GM18951 (cell line): ENCODE measurements at regions not wholly inside any gene's neighbourhood (a gene's known extent, or its start where the extent isn't known, plus 50 kb on each side); places are given as distances from the start of the nearest gene placed in this dataset.
"Not testable (repeated sequence)": the region's sequence is repeated elsewhere in the genome, so short reads cannot be mapped to it uniquely, and the experiment has no call there.

Source experiments
- POLR2A ChIP-seq: IDR thresholded peaks from 4 replicates; pipeline ENCODE4 v1.6.1; 2011; ENCODE audit warnings: mild to moderate bottlenecking; ENCODE audit not compliant: insufficient read length, insufficient read depth; ENCODE audit errors: extremely low read depth
- in situ Hi-C: fragments of 300-500 bp; cut with MboI; formaldehyde crosslinking; loops from one replicate; pipeline ENCODE4 v1.12.0; 2022; ENCODE audit warnings: low sequenced_read_pairs, mixed read lengths, inconsistent platforms; ENCODE audit not compliant: unreplicated experiment

DNA sequence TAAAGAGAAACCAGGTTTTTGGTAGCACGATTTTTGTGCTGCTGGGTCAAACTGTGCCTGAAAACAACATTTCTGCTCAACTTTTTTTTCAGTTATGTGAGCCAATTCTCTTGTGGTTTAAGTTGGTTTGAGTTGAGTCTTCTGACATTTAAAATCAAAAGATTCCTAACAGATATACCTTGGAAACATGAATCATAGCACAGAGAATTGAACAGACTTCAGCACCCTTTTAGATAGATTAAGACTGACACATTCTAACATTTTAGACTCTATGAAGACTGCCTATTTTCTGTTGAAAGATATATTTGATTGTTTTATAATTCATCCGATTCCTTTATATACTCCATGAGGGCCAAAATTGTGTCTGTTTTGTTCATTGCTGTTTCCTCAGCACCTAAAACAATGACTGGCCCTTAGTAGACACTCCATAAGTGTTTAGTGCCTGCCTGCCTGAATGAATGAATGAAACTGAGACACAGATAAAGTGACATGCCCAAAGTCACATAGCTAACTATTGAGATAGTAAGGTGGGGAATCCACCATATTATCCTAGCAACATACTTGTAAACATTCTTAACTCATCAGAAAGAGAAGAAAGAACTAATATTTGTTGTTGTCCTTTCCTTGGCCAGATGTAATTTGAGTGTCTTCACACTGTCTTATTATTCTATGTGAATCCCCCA, 624.0 kb downstream of the MID1IP1 start:
- in situ Hi-C loops = no loop called here
- no peak for TF ChIP-seq POLR2A

DNA sequence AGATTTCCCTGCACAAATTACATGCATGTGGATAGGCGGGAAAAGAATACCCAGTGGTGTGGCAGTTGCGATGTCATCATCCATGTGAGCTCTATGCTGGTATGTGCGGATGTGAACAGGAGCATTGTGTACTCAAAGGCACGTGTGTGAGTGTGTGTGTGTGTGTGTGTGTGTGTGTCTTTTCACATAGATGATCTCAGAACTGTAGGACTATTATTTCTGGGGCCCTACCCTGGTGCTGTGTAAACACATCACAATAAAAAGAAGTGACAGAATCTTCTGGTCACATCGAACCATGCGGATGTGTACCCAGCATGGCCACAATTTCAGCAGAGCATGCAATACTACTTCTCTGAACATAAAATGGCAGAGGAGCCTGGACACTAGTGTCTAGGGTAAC, 624.8 kb downstream of the MID1IP1 start:
- TF ChIP-seq POLR2A = no peak
- in situ Hi-C loops = no loop called here

DNA sequence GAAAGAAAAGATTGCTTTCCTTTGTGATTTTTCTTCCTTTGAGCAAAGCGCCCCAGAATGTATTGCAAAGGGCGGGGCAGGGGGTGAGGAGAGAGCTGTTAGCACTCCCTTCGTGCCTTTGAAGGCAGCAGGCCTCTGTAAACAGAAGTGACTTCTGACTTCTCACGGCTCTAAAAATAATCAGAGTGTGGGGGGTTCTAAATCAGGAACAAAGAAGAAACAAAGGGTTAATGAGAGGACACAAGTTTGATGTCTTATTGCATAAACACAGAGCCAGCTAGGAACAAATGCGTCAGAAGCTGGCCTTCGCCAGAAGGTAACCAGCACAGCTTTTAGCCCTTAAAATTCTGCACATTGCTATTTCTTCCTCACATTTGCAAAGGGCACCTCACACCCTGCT, 626.2 kb downstream of the MID1IP1 start:
- in situ Hi-C loops = no loop called here

DNA sequence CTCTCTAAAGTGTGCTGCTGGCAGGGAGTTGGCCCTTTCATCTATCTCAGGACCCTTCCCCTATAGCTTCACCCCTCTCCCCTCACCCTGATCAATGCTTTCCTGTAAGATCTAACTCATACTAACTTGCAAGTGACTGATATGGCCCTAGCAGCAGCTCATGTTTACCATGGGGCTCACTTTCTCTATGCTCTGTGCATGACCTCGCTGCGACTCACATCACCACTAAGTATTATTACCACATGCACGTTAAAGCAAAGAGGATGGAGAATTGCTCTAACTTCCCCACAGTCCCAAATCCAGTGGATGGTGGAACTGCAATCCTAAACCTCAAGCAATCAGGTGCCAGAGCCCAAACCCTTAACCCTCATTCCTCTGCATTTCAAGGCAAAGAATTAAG, 626.6 kb downstream of the MID1IP1 start:
- no peak for TF ChIP-seq POLR2A
- in situ Hi-C loops = no loop called here

More for the DNA sequence above, 626.2 kb downstream of the MID1IP1 start:
- no peak for TF ChIP-seq POLR2A

DNA sequence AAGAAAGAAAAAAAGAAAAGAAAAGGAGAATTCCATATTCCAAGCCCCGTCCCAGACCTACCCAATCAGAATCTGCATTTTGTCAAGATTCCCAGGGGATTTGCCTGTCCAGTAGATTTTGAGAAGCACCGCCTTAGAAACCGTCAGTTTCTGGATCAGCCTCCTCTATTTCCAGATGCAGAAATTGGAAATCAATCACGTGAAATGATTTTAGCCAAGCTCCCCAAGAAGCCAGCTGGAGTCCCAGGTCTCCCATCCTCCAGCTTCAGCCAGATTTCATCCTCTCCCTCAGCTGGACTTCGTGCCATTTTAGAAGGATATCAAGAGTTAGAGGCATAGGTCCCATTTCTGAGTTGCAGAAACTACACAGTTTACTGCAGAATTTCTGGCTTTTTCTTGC, 629.3 kb downstream of the MID1IP1 start:
- no peak for TF ChIP-seq POLR2A
- in situ Hi-C loops = no loop called here

DNA sequence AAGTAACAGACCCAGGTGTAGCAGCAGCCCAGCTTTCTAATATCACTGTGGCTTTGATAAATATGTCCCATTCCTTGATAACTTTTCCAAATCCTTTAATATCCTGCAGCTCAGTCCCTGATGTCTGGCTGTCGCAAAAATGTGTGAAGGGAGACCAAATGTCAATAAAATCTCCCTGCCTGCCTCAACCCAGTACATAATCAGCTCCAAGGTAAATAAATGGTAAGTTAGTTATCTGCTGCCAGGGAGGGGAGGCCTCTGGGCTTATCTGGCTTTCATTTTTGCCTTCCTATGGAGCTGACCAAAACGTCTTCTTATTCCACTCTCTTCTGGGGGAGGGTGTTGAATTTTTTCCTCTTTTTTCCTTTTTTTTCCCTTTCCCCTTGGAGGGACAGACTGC, 630.6 kb downstream of the MID1IP1 start:
- in situ Hi-C loops = no loop called here
- TF ChIP-seq POLR2A = no peak

DNA sequence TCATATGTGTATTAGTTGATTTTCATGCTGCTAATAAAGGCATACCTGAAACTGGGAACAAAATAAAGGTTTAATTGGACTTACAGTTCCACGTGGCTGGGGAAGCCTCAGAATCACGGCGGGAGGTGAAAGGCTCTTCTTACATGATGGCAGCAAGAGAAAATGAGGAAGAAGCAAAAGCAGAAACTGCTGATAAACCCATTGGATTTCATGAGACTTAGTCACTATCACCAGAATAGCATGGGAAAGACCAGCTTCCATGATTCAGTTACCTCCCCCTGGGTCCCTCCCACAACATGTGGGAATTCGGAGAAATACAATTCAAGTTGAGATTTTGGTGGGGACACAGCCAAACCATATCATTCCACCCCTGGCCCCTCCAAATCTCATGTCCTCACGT, 633.4 kb downstream of the MID1IP1 start:
- in situ Hi-C loops = not testable (repeated sequence)

DNA sequence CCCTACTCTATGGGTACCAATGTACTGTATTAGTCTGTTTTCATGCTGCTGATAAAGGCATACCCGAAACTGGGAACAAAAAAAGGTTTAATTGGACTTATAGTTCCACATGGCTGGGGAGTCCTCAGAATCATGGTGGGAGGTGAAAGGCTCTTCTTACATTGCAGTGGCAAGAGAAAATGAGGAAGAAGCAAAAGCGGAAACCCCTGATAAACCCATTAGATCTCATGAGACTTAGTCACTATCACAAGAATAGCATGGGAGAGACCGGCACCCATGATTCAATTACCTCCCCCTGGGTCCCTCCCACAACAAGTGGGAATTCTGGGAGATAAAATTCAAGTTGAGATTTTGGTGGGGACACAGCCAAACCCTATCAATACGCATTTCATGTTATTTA, 635.3 kb downstream of the MID1IP1 start:
- in situ Hi-C loops = not testable (repeated sequence)

DNA sequence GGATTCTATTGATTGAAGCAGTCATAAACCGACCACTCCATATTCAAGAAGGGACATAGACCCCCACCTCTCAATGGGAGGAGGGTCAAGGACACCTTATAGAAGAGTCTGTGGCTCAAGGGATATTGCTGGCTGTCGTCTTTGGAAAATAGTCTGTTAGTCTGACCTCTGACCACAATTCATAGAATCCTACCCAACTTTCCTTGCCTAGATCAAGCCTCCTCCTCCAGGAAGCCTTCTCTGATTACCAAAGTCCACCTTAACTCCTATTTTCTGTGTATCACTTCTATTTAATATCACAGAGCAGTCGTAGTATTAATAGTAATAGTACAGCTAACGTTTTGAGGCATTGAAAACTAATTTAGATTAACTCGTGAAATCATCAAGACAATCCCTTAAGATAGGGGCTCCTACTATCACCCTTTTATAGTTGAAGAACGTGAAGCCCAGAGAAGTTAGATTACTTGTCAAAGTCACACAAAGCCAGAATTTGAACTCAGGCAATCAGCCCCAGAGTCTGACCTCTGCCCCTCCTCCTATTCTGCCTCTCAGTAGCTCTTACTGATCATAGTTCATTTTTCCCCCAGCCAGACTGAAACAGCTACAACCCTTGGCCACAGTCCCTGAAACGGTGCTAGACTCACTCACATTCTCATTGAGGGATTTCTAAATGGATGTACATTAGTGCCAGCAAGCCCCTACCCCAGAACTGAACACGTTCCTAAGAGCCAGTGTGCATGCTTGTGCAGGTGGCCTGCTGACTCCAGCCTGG, 636.6 kb downstream of the MID1IP1 start:
- TF ChIP-seq POLR2A = no peak
- in situ Hi-C loops = no loop called here

DNA sequence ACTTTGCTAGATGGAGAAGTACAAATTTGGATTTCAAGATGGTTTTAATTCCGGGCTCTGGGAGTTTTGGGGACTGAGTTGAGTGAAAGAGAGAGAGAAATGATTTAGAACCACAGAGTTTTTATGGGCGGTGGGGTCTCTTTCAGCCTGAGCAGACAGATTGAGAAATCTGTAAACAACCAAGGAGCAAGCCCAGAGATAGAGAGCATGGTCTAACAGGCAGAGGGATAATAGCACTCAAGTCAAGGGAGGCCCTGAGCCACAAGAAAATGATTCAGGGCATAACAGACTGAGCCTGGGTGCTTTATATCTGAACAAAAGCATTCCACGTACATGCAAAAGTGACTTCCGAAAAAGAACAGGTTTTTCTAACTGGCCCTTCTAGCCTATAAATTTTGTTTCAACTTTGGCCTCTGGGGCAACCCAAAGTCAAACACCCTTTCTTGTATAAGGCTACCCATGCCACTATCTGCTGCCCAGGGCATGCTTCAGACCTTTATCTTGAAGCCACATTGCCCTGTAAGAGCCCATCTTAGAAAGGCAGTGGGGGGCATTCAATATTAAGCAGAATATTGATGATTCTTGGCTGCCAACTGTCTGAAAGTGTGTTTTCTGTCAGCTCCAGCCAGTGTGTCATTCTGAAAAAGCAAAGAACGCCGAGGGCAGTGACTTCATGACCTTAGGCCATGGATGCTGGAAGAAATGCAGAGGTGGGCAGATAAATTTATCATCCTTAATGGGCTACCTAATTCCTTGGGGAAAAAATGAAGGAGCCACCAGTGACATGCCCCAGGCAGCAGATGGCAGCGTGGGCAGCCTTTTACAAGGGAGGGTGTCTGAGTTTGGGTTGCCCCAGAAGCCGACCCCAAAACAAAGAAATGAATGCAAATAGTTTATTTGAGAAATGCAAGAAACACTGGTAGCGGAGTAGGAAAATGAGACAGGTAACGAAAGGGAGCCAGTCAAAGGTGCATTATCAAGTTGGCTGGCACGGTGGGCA, 637.6 kb downstream of the MID1IP1 start:
- no peak for TF ChIP-seq POLR2A
- in situ Hi-C loops = no loop called here

DNA sequence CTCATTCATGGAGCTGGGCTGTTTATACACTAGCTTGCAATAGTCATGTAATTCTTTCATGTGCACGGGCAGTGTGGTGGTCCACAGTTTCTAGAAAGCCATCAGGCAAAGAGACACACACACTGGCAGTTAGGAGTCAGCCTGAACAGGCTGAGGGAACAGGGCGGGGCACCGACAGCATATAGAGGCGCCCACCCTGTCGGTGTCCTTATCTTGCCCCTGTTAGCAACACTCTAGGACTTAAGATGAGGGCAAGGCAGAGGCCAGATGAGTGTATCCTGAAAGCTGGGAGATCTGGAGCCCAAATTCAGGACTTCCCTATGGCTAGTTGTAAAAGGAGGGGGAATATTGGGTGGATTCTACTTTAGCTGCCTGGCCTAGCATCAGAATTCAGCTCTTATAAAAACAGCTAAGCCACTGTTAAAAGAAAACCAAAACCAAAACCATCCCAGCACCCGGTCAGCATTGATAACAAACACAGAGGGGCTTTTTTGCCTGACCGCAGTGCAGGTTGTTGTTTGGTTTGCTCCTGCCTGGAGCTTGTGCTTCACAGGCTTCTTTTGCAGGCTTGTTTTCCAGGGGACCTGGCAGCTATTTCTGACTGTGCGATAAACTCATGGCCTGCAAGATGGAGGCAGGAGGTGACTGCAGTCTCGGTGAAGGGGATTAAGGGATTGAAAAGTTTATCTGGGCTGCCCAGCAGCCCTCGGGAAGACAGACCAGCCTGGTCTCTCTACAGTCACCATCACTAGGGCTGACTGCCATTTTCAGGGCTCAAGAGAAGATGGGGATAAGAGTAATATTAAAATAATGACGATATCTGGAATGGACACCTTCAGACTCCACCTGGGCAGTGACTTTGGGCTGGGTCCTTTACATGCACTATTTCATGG, 638.9 kb downstream of the MID1IP1 start:
- in situ Hi-C loops = no loop called here
- TF ChIP-seq POLR2A = no peak

DNA sequence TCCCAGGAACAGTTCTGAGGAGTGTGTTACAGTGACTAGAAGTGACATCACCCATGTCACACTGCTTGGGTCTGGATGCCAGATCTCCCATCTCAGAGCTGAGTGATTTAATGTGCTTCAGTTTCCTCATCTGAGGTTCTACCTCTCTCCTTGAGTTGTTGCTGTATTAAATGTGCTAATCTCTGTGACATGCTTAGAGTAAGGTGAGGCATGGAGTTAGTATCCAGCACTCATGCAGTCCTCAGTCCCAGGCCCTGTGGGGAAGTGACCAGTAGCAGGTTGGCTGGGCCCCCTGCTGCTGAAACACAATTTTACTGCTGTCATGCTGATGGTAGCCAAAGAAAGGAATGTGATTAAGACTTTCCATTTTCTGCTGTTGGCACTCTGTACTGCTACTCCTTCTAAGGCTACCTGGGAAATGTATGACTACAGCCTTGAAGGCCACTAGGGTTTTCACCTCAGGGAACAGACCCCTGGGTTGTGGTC, 639.6 kb downstream of the MID1IP1 start:
- no peak for TF ChIP-seq POLR2A
- in situ Hi-C loops = no loop called here
